Amygdala (tissue), 56 donors: ENCODE measurements at regions not wholly inside any gene's neighbourhood (a gene's known extent, or its start where the extent isn't known, plus 50 kb on each side); places are given as distances from the start of the nearest gene placed in this dataset.

Experiments
- DNase-seq, 56 donors: peaks; one replicate each; lab custom pipeline; 2025; lab: John Stamatoyannopoulos, UW

- no peak for DNase-seq
Observed at GRCh38 chr22:27130906-27131305, 473.5 kb downstream of the MIAT start.

- DNase-seq: no peak
Observed at GRCh38 chr22:27131346-27131745, 474.0 kb downstream of the MIAT start.

GRCh38 chr22:27132400-27132799 lies 475.0 kb downstream of the MIAT start:
- no peak for DNase-seq

- no peak for DNase-seq
Observed at GRCh38 chr22:27133019-27133431, 475.6 kb downstream of the MIAT start.

- no peak for DNase-seq
Observed at GRCh38 chr22:27133681-27134314, 476.4 kb downstream of the MIAT start.

- no peak for DNase-seq
Observed at GRCh38 chr22:27134315-27134701, 476.9 kb downstream of the MIAT start.

GRCh38 chr22:27135031-27135981 lies 477.9 kb downstream of the MIAT start:
- DNase-seq: no peak

GRCh38 chr22:27136596-27136995 lies 479.2 kb downstream of the MIAT start:
- DNase-seq: no peak

GRCh38 chr22:27137871-27138337 lies 480.5 kb downstream of the MIAT start:
- DNase-seq: peak in 1 of 56 donors; percentile 3

- no peak for DNase-seq
Observed at GRCh38 chr22:27138471-27138870, 481.1 kb downstream of the MIAT start.

GRCh38 chr22:27139935-27140511 lies 482.6 kb downstream of the MIAT start:
- DNase-seq: no peak

GRCh38 chr22:27142286-27142685 lies 484.9 kb downstream of the MIAT start:
- DNase-seq: no peak

GRCh38 chr22:27144321-27144720 lies 486.9 kb downstream of the MIAT start:
- no peak for DNase-seq

- DNase-seq: no peak
Observed at GRCh38 chr22:27146866-27147633, 489.7 kb downstream of the MIAT start.

- DNase-seq: no peak
Observed at GRCh38 chr22:27148055-27148454, 490.7 kb downstream of the MIAT start.

GRCh38 chr22:27148886-27149470 lies 491.6 kb downstream of the MIAT start:
- DNase-seq: no peak

GRCh38 chr22:27149921-27150543 lies 492.6 kb downstream of the MIAT start:
- DNase-seq: no peak

- no peak for DNase-seq
Observed at GRCh38 chr22:27150544-27150941, 493.2 kb downstream of the MIAT start.

GRCh38 chr22:27151407-27151806 lies 494.0 kb downstream of the MIAT start:
- DNase-seq: no peak

GRCh38 chr22:27152033-27152432 lies 494.6 kb downstream of the MIAT start:
- DNase-seq: no peak
